GM21381 (cell line): ENCODE measurements at regions not wholly inside any gene's neighbourhood (a gene's known extent, or its start where the extent isn't known, plus 50 kb on each side); places are given as distances from the start of the nearest gene placed in this dataset.
A peak's percentile ranks its signal among the peaks of the same experiment; 100 is the strongest.

Source experiments
- ATAC-seq: cut with Tn5 transposase; IDR thresholded peaks from one replicate; pipeline ENCODE4 v1.9.1; 2021; ENCODE audit warnings: mild to moderate bottlenecking, moderate library complexity; ENCODE audit not compliant: unreplicated experiment

- ATAC-seq, result no peak
Measured at GRCh38 chr4:123731035-123731434, 334.4 kb downstream of the SPRY1 start.

- no peak for ATAC-seq
Measured at GRCh38 chr4:123737156-123737555, 340.6 kb downstream of the SPRY1 start.

- no peak for ATAC-seq
Measured at GRCh38 chr4:123739806-123740205, 343.2 kb downstream of the SPRY1 start.

- no peak for ATAC-seq
Measured at GRCh38 chr4:123740236-123740635, 343.6 kb downstream of the SPRY1 start.

- ATAC-seq, result no peak
Measured at GRCh38 chr4:123741906-123742305, 345.3 kb downstream of the SPRY1 start.

- no peak for ATAC-seq
Measured at GRCh38 chr4:123743848-123744247, 347.3 kb downstream of the SPRY1 start.

- no peak for ATAC-seq
Measured at GRCh38 chr4:123744664-123745290, 348.2 kb downstream of the SPRY1 start.

GRCh38 chr4:123747016-123747415 lies 350.4 kb downstream of the SPRY1 start:
- ATAC-seq, result no peak

GRCh38 chr4:123748806-123749205 lies 352.2 kb downstream of the SPRY1 start:
- ATAC-seq, result no peak

GRCh38 chr4:123749383-123749782 lies 352.8 kb downstream of the SPRY1 start:
- ATAC-seq, result no peak

- no peak for ATAC-seq
Measured at GRCh38 chr4:123750044-123750443, 353.4 kb downstream of the SPRY1 start.

- no peak for ATAC-seq
Measured at GRCh38 chr4:123755655-123756054, 359.1 kb downstream of the SPRY1 start.

GRCh38 chr4:123767806-123768205 lies 371.2 kb downstream of the SPRY1 start:
- ATAC-seq, result no peak

GRCh38 chr4:123770884-123771283 lies 374.3 kb downstream of the SPRY1 start:
- ATAC-seq, result no peak

GRCh38 chr4:123776267-123776666 lies 379.7 kb downstream of the SPRY1 start:
- peak; percentile 99 for ATAC-seq

GRCh38 chr4:123777373-123777772 lies 380.8 kb downstream of the SPRY1 start:
- no peak for ATAC-seq

GRCh38 chr4:123783151-123783790 lies 386.7 kb downstream of the SPRY1 start:
- no peak for ATAC-seq

GRCh38 chr4:123783921-123784320 lies 387.3 kb downstream of the SPRY1 start:
- no peak for ATAC-seq

- ATAC-seq, result no peak
Measured at GRCh38 chr4:123784626-123785025, 388.0 kb downstream of the SPRY1 start.

GRCh38 chr4:123785538-123785937 lies 388.9 kb downstream of the SPRY1 start:
- ATAC-seq, result no peak

- no peak for ATAC-seq
Measured at GRCh38 chr4:123786163-123786915, 389.7 kb downstream of the SPRY1 start.

GRCh38 chr4:123786920-123787319 lies 390.3 kb downstream of the SPRY1 start:
- no peak for ATAC-seq
